ENCODE measurements at regions not wholly inside any gene's neighbourhood (a gene's known extent, or its start where the extent isn't known, plus 50 kb on each side); places are given as distances from the start of the nearest gene placed in this dataset.

- no peak for TF ChIP-seq MAX (IDR thresholded peaks at IDR 0.05)
- TF ChIP-seq ATF3 (IDR thresholded peaks at IDR 0.05): no peak
- no peak for TF ChIP-seq CTCF (IDR thresholded peaks at IDR 0.05; ENCODE audit: low read depth, low read length, missing input control)
- no peak for TF ChIP-seq HNF4G (IDR thresholded peaks at IDR 0.05)
These were observed 316.6 kb downstream of the FOXL1 start for GRCh38 chr16:86894925-86895324.

Data from liver (tissue), 3 donors.